ENCODE measurements at regions not wholly inside any gene's neighbourhood (a gene's known extent, or its start where the extent isn't known, plus 50 kb on each side); places are given as distances from the start of the nearest gene placed in this dataset.

GRCh38 chr7:11952972-11953371 lies 121.0 kb upstream of the THSD7A start:
- CTCF ChIA-PET = no interaction called here
- Histone ChIP-seq H2AFZ (replicated peaks; ENCODE audit: low read length, poor library complexity) (no peak overlapping the region), H3K36me3 (ENCODE audit: control insufficient read depth, insufficient read depth, low read length) (no peaks in the 10 kb centered on the region), H3K23ac (ENCODE audit: low read depth, low read length) (no peak overlapping the region), H4K5ac (ENCODE audit: low read depth, low read length) (no peak overlapping the region), H3K4me1 (ENCODE audit: control insufficient read depth, insufficient read depth, low read length) (no peaks in the 10 kb centered on the region), H3K79me1 (ENCODE audit: low read depth in 1 of 2, low read length in 2 of 2) (no peaks in the 10 kb centered on the region), H3K4ac (ENCODE audit: low read depth, low read length) (no peak overlapping the region), H2BK5ac (ENCODE audit: low read depth, low read length, poor library complexity, severe bottlenecking) (no peak overlapping the region), H2BK15ac (ENCODE audit: low read depth, low read length) (no peak overlapping the region), H3K56ac (ENCODE audit: extremely low read depth, insufficient read depth, low read length) (no peak overlapping the region), H2AK9ac (replicated peaks; ENCODE audit: low read depth, low read length, poor library complexity) (no peak overlapping the region), H3K9me3 (ENCODE audit: control insufficient read depth, insufficient read depth, low read length) (no peaks in the 10 kb centered on the region), H4K20me1 (ENCODE audit: insufficient read depth, low read length) (no peaks in the 10 kb centered on the region), H2BK20ac (ENCODE audit: low read depth, low read length) (no peak overlapping the region), H4K91ac (ENCODE audit: insufficient read depth, low read depth, low read length) (no peak overlapping the region), H3K27ac (ENCODE audit: insufficient read depth, low read length) (no peak overlapping the region), H3K18ac (ENCODE audit: low read depth, low read length) (no peak overlapping the region), H4K8ac (ENCODE audit: low read depth in 2 of 2, low read length in 2 of 2) (no peak overlapping the region), H3K9ac (ENCODE audit: low read depth, low read length) (no peak overlapping the region), H2AK5ac (ENCODE audit: low read depth, low read length) (no peak overlapping the region), H3K9me1 (ENCODE audit: insufficient read depth, low read length) (no peaks in the 10 kb centered on the region), H3K4me2 (ENCODE audit: low read depth, low read length) (no peak overlapping the region), H3K27me3 (ENCODE audit: control insufficient read depth, insufficient read depth, low read length) (no peaks in the 10 kb centered on the region), H3K4me3 (ENCODE audit: insufficient read depth, low read depth, low read length) (no peak overlapping the region), H2BK120ac (ENCODE audit: low read depth, low read length) (no peak overlapping the region), H3K14ac (replicated peaks; ENCODE audit: low read depth, low read length) (no peak overlapping the region)
- TF ChIP-seq MXI1 (IDR thresholded peaks at IDR 0.05; ENCODE audit: borderline replicate concordance, low read depth, low read length) (no peak), SMC3 (IDR thresholded peaks at IDR 0.05; ENCODE audit: low read depth, low read length) (no peak), CEBPB (IDR thresholded peaks at IDR 0.05; ENCODE audit: low read depth, low read length) (no peak), CHD1 (IDR thresholded peaks at IDR 0.05; ENCODE audit: low read depth, low read length) (no peak)
- no TSS peak for BruUV-seq (replicated peaks)
- POLR2A ChIA-PET (ENCODE audit: unreplicated experiment) = interaction anchor here (0.6 kb wide), 1 partner anchor 387 kb away, joined by 3 read pairs; no protein-coding TSS in a partner anchor
- in situ Hi-C loops (cut with MboI; ENCODE audit: low sequenced_read_pairs) = no loop called here
- WGBS, 2 experiments (ENCODE audit: extremely low coverage in 2 of 2, insufficient read length in 1 of 2) = no CpG with 5 or more reads among the region's 2 CpGs
- no peak for DNase-seq
- intact Hi-C loops (cut with micrococcal nuclease) = no loop called here
- no peak for ATAC-seq (ENCODE audit: low read depth)
- dilution Hi-C loops (cut with HindIII; ENCODE audit: low sequenced_read_pairs, unreplicated experiment) = no loop called here
